ENCODE measurements at regions not wholly inside any gene's neighbourhood (a gene's known extent, or its start where the extent isn't known, plus 50 kb on each side); places are given as distances from the start of the nearest gene placed in this dataset.
"Not testable (repeated sequence)": the region's sequence is repeated elsewhere in the genome, so short reads cannot be mapped to it uniquely, and the experiment has no call there.

DNA sequence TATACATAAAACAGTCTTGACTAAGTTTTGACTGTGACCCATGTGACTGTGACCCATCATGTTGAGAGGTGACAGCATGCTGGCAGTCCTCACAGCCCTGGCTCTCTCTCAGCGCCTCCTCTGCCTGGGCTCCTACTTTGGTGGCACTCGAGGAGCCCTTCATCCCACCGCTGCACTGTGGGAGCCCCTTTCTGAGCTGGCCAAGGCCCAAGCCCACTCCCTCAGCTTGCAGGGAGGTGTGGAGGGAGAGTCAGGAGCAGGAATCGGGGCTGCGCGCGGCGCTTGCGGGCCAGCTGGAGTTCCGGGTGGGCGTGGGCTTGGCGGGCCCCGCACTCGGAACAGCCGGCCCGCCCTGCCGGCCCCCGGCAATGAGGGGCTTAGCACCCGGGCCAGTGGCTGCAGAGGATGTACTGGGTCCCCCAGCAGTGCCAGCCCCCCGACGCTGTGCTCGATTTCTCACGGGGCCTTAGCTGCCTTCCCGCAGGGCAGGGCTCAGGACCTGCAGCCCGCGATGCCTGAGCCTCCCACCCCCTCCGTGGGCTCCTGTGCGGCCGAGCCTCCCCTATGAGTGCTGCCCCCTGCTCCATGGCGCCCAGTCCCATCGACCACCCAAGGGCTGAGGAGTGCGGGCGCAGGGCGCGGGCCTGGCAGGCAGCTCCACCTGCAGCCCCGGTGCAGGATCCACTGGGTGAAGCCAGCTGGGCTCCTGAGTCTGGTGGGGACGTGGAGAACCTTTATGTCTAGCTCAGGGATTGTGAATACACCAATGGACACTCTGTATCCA is 955.9 kb upstream of the FAT3 start:
- not testable (repeated sequence) for H3K36me3 ChIP-seq (ENCODE audit: control insufficient read depth, insufficient read depth, low read length); H2BK120ac ChIP-seq (ENCODE audit: low read depth, low read length); H3K4ac ChIP-seq (ENCODE audit: low read depth, low read length); H2BK5ac ChIP-seq (ENCODE audit: low read length); H3K56ac ChIP-seq (ENCODE audit: low read length); H2AK5ac ChIP-seq (ENCODE audit: low read length); H3K18ac ChIP-seq (ENCODE audit: low read length); H4K5ac ChIP-seq (ENCODE audit: low read length); H3K27ac ChIP-seq (ENCODE audit: low read depth, low read length); H3K27me3 ChIP-seq (ENCODE audit: insufficient read depth, low read length, poor library complexity); DNase-seq; H3K79me2 ChIP-seq (ENCODE audit: control insufficient read depth, insufficient read depth, low read length); H3K79me1 ChIP-seq (ENCODE audit: low read length); H3K4me1 ChIP-seq (ENCODE audit: control insufficient read depth, low read depth, low read length); H3K4me3 ChIP-seq (ENCODE audit: low read length); H3K9ac ChIP-seq (ENCODE audit: low read length); H4K8ac ChIP-seq (ENCODE audit: low read depth, low read length); H3K4me2 ChIP-seq (ENCODE audit: low read length); H3K23ac ChIP-seq (ENCODE audit: low read length); H2BK15ac ChIP-seq (replicated peaks; ENCODE audit: low read depth)
- WGBS (ENCODE audit: extremely low coverage, insufficient coverage, low lambda C conversion rate) = no CpG with 5 or more reads among the region's 37 CpGs

DNA sequence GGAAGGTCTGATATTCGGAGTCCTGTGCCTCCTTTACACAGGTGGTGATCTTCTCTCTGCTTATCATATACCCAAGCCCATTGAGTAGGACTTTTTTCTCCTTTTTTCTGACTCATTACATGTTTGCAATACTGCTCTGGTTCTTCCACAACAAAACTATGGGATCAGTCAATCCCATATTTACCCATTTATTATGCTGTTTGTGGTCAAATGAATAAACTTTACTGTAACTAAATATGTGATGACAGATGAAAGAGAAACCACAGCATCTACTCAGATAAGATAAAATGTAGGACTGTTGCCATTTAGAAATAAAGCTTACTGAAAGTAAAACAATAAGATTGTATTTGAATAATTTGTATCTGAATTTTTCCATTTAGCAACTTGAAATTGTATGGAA is 958.7 kb upstream of the FAT3 start:
- no peak overlapping the region for H3K56ac ChIP-seq (ENCODE audit: low read length)
- DNase-seq = no peak

DNA sequence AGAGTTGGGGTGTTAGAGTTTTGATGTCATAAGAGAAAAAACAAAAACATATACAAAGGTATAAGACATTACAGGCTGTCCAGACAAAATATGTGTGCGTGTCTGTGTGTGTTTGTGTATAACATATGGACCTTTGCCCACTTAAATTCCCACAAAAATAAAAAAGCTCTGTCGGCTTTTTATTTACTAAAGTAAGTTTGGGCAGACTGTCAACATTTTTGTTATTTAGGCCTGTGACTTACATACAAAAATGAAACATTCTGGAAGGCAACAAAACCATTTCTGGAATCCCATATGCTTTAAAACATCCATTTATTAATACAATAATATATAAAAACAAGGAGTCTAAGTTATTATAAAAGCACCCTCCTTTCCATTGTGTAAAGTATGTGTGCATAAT is 960.1 kb upstream of the FAT3 start:
- no peak for DNase-seq
- WGBS (ENCODE audit: extremely low coverage, insufficient coverage, low lambda C conversion rate) = no CpG with 5 or more reads among the region's 2 CpGs
- H2BK15ac ChIP-seq (replicated peaks; ENCODE audit: low read depth) = no peak overlapping the region

More for the DNA sequence above, 958.7 kb upstream of the FAT3 start:
- no peak overlapping the region for H3K9ac ChIP-seq (ENCODE audit: low read length)
- H2BK15ac ChIP-seq (replicated peaks; ENCODE audit: low read depth) = no peak overlapping the region
- no peak overlapping the region for H2BK5ac ChIP-seq (ENCODE audit: low read length)
- H3K36me3 ChIP-seq (ENCODE audit: control insufficient read depth, insufficient read depth, low read length) = no peaks in the 10 kb centered on the region
- no peaks in the 10 kb centered on the region for H3K27me3 ChIP-seq (ENCODE audit: insufficient read depth, low read length, poor library complexity)
- no peak overlapping the region for H3K23ac ChIP-seq (ENCODE audit: low read length)
- no peak overlapping the region for H2BK120ac ChIP-seq (ENCODE audit: low read depth, low read length)
- no peak overlapping the region for H3K18ac ChIP-seq (ENCODE audit: low read length)
- no peak overlapping the region for H2AK5ac ChIP-seq (ENCODE audit: low read length)
- H3K4me2 ChIP-seq (ENCODE audit: low read length) = no peak overlapping the region
- no CpG with 5 or more reads among the region's 1 CpG for WGBS (ENCODE audit: extremely low coverage, insufficient coverage, low lambda C conversion rate)
- H3K4me1 ChIP-seq (ENCODE audit: control insufficient read depth, low read depth, low read length) = no peaks in the 10 kb centered on the region
- H3K27ac ChIP-seq (ENCODE audit: low read depth, low read length) = no peak overlapping the region
- H3K79me1 ChIP-seq (ENCODE audit: low read length) = no peaks in the 10 kb centered on the region
- no peak overlapping the region for H4K8ac ChIP-seq (ENCODE audit: low read depth, low read length)
- no peak overlapping the region for H3K4me3 ChIP-seq (ENCODE audit: low read length)
- no peak overlapping the region for H4K5ac ChIP-seq (ENCODE audit: low read length)
- no peaks in the 10 kb centered on the region for H3K79me2 ChIP-seq (ENCODE audit: control insufficient read depth, insufficient read depth, low read length)
- H3K4ac ChIP-seq (ENCODE audit: low read depth, low read length) = no peak overlapping the region

DNA sequence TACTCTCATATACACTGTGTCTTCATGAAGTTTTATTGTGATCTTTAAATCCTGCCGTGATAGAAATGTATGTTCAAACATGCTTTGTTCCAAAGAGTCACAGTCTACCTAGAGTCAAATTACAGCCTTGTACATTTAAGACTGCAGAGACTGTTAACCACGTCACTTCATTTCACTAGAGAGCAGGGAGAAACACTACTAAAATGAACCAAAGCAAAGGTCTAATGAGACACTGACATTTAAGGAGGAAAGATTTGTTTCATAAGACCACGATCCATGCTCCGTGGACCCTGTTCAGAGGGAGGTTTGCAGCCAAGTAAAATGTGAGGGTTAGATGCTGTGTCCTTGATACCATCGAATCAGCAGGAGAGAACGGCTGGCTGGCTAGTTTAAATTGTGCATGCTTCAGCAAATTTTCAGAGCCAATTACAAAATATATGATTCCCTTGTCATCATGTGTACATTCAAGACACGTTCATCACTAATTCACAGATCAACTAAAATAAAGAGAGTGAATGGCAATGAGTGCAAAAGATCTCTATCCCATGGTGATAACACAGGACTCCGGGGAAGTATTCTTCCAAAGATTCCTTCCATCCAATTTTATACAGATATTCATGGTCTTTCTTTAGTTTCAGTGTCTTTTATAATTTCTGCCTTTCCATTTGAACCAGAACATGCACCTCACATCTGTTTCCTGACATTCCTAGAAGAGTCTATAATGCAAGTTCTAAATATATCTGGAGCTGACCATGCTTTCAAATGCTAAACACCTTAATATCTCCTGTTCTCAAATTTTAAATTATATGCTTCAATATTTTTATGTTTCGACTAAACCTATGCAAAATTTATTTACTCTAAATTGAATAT is 960.9 kb upstream of the FAT3 start:
- no peak overlapping the region for H4K5ac ChIP-seq (ENCODE audit: low read length)
- no peak overlapping the region for H3K4me2 ChIP-seq (ENCODE audit: low read length)
- H4K8ac ChIP-seq (ENCODE audit: low read depth, low read length) = no peak overlapping the region
- H3K27me3 ChIP-seq (ENCODE audit: insufficient read depth, low read length, poor library complexity) = no peaks in the 10 kb centered on the region
- no peaks in the 10 kb centered on the region for H3K79me2 ChIP-seq (ENCODE audit: control insufficient read depth, insufficient read depth, low read length)
- DNase-seq = no peak
- H3K27ac ChIP-seq (ENCODE audit: low read depth, low read length) = no peak overlapping the region
- no peak overlapping the region for H3K56ac ChIP-seq (ENCODE audit: low read length)
- no peaks in the 10 kb centered on the region for H3K4me1 ChIP-seq (ENCODE audit: control insufficient read depth, low read depth, low read length)
- H2BK5ac ChIP-seq (ENCODE audit: low read length) = no peak overlapping the region
- no peak overlapping the region for H3K9ac ChIP-seq (ENCODE audit: low read length)
- no peak overlapping the region for H3K4ac ChIP-seq (ENCODE audit: low read depth, low read length)
- no peak overlapping the region for H2BK120ac ChIP-seq (ENCODE audit: low read depth, low read length)
- H3K36me3 ChIP-seq (ENCODE audit: control insufficient read depth, insufficient read depth, low read length) = no peaks in the 10 kb centered on the region
- H3K23ac ChIP-seq (ENCODE audit: low read length) = no peak overlapping the region
- whole genome bisulfite sequencing (ENCODE audit: extremely low coverage, insufficient coverage, low lambda C conversion rate) = no CpG with 5 or more reads among the region's 9 CpGs
- no peaks in the 10 kb centered on the region for H3K79me1 ChIP-seq (ENCODE audit: low read length)
- H3K4me3 ChIP-seq (ENCODE audit: low read length) = no peak overlapping the region
- H2BK15ac ChIP-seq (replicated peaks; ENCODE audit: low read depth) = no peak overlapping the region
- H2AK5ac ChIP-seq (ENCODE audit: low read length) = no peak overlapping the region
- H3K18ac ChIP-seq (ENCODE audit: low read length) = no peak overlapping the region

More for the DNA sequence above, 960.1 kb upstream of the FAT3 start:
- Histone ChIP-seq H3K4me3 (ENCODE audit: low read length) (no peak overlapping the region), H4K5ac (ENCODE audit: low read length) (no peak overlapping the region), H2BK5ac (ENCODE audit: low read length) (no peak overlapping the region), H3K79me2 (ENCODE audit: control insufficient read depth, insufficient read depth, low read length) (no peaks in the 10 kb centered on the region), H3K4me1 (ENCODE audit: control insufficient read depth, low read depth, low read length) (no peaks in the 10 kb centered on the region), H3K18ac (ENCODE audit: low read length) (no peak overlapping the region), H3K56ac (ENCODE audit: low read length) (no peak overlapping the region), H3K27me3 (ENCODE audit: insufficient read depth, low read length, poor library complexity) (no peaks in the 10 kb centered on the region), H3K4me2 (ENCODE audit: low read length) (no peak overlapping the region), H2AK5ac (ENCODE audit: low read length) (no peak overlapping the region), H3K36me3 (ENCODE audit: control insufficient read depth, insufficient read depth, low read length) (no peaks in the 10 kb centered on the region), H3K9ac (ENCODE audit: low read length) (no peak overlapping the region), H4K8ac (ENCODE audit: low read depth, low read length) (no peak overlapping the region), H3K23ac (ENCODE audit: low read length) (no peak overlapping the region), H3K4ac (ENCODE audit: low read depth, low read length) (no peak overlapping the region), H2BK120ac (ENCODE audit: low read depth, low read length) (no peak overlapping the region), H3K79me1 (ENCODE audit: low read length) (no peaks in the 10 kb centered on the region), H3K27ac (ENCODE audit: low read depth, low read length) (no peak overlapping the region)

DNA sequence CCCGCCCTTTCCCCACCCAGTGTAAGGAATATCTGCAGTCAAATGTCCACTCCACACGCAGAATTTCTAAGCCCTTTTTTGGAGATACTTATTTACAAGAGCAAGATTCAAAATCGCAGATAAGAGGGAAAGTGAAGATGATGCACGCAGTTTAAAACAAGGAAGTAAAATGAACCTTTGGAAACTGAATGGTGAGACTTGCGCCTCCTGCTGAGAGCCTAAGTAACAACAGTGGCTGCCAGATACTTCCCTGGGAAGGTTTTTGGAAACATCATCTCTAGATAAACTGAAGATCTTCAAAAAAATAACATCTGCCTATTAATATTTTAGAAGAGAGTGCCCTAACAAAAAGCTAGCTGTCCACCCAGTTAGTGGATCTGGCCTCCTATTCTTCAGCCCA is 963.1 kb upstream of the FAT3 start:
- DNase-seq = peak; percentile 41
- Histone ChIP-seq H3K4me3 (ENCODE audit: low read length) (no peak overlapping the region), H2BK5ac (ENCODE audit: low read length) (no peak overlapping the region), H4K5ac (ENCODE audit: low read length) (no peak overlapping the region), H3K9ac (ENCODE audit: low read length) (no peak overlapping the region), H3K23ac (ENCODE audit: low read length) (no peak overlapping the region), H3K27me3 (ENCODE audit: insufficient read depth, low read length, poor library complexity) (no peaks in the 10 kb centered on the region), H3K4me2 (ENCODE audit: low read length) (no peak overlapping the region), H2AK5ac (ENCODE audit: low read length) (no peak overlapping the region), H4K8ac (ENCODE audit: low read depth, low read length) (no peak overlapping the region), H2BK15ac (replicated peaks; ENCODE audit: low read depth) (no peak overlapping the region), H3K18ac (ENCODE audit: low read length) (no peak overlapping the region), H3K79me2 (ENCODE audit: control insufficient read depth, insufficient read depth, low read length) (no peaks in the 10 kb centered on the region), H3K4ac (ENCODE audit: low read depth, low read length) (no peak overlapping the region), H3K4me1 (ENCODE audit: control insufficient read depth, low read depth, low read length) (no peaks in the 10 kb centered on the region), H2BK120ac (ENCODE audit: low read depth, low read length) (no peak overlapping the region), H3K36me3 (ENCODE audit: control insufficient read depth, insufficient read depth, low read length) (no peaks in the 10 kb centered on the region), H3K79me1 (ENCODE audit: low read length) (no peaks in the 10 kb centered on the region), H3K27ac (ENCODE audit: low read depth, low read length) (no peak overlapping the region), H3K56ac (ENCODE audit: low read length) (no peak overlapping the region)
- no CpG with 5 or more reads among the region's 5 CpGs for WGBS (ENCODE audit: extremely low coverage, insufficient coverage, low lambda C conversion rate)

Measured in mesendoderm (in vitro differentiated cells).